K562 (cell line): ENCODE measurements at regions not wholly inside any gene's neighbourhood (a gene's known extent, or its start where the extent isn't known, plus 50 kb on each side); places are given as distances from the start of the nearest gene placed in this dataset.

Experiments
- ATF2 ChIP-seq: sonication (generic); formaldehyde crosslinking; IDR thresholded peaks from 2 replicates; pipeline ENCODE4 v1.8.1; 2022; ENCODE audit warnings: missing genetic modification reagents
- BRF1 ChIP-seq: IDR thresholded peaks from 3 replicates; pipeline ENCODE4 v1.6.1; 2011; ENCODE audit warnings: borderline replicate concordance, mild to moderate bottlenecking; ENCODE audit not compliant: insufficient read length; ENCODE audit errors: extremely low read depth
- CCAR2 ChIP-seq: fragments of 200-400 bp; formaldehyde crosslinking; IDR thresholded peaks from 2 replicates; pipeline ENCODE4 v1.6.1; 2017; ENCODE audit warnings: mild to moderate bottlenecking, low read depth, low read length
- CTCF ChIP-seq, 3 experiments: IDR thresholded peaks in 2 of 3; conservative IDR thresholded peaks in 1 of 3; 2 replicates each; pipeline ENCODE4 v1.5.1; 2011 to 2012; ENCODE audit warnings: low read length in 3 of 3, mild to moderate bottlenecking in 3 of 3, control low read depth in 2 of 3, improper control_type of control experiment in 1 of 3, inconsistent platforms in 1 of 3, low read depth in 1 of 3, mixed read lengths in 1 of 3, moderate library complexity in 1 of 3; ENCODE audit not compliant: insufficient read depth in 2 of 3
- HMG20A ChIP-seq: fragments of 450-650 bp; formaldehyde crosslinking; conservative IDR thresholded peaks from 2 replicates; pipeline ENCODE4 v1.4.0; 2020; ENCODE audit warnings: mild to moderate bottlenecking, mixed read lengths
- IRF2 ChIP-seq: sonication (generic); formaldehyde crosslinking; IDR thresholded peaks from 2 replicates; pipeline ENCODE4 v1.8.1; 2022; ENCODE audit warnings: mild to moderate bottlenecking, missing genetic modification reagents
- KHSRP ChIP-seq: fragments of 450-650 bp; IDR thresholded peaks from 2 replicates; pipeline ENCODE4 v1.6.1; 2017
- NR2C2 ChIP-seq, 2 experiments: fragments of 200-800 bp in 1 of 2; sonication (Bioruptor generic) in 1 of 2; sonication (generic) in 1 of 2; formaldehyde crosslinking in 1 of 2; IDR thresholded peaks; 2 replicates each; pipeline versions ENCODE4 v1.6.1 to v1.8.0; 2016 to 2022; ENCODE audit warnings: mild to moderate bottlenecking in 1 of 2, missing compliant biosample characterization in 1 of 2, missing genetic modification characterization in 1 of 2, missing genetic modification reagents in 1 of 2
- PHF8 ChIP-seq: fragments of 200-600 bp; sonication (generic); IDR thresholded peaks from 2 replicates; pipeline ENCODE4 v1.6.1; 2012; ENCODE audit warnings: mixed run types, mild to moderate bottlenecking, inconsistent platforms, low read length, moderate library complexity, borderline replicate concordance
- TEAD4 ChIP-seq, 2 experiments: sonication (generic) in 1 of 2; formaldehyde crosslinking in 1 of 2; IDR thresholded peaks; 2 replicates each; pipeline versions ENCODE4 v1.6.1 to v1.8.0; 2012 to 2022; ENCODE audit warnings: borderline replicate concordance in 1 of 2, inconsistent platforms in 1 of 2, low read length in 1 of 2, mild to moderate bottlenecking in 1 of 2, missing genetic modification reagents in 1 of 2

- no peak for TF ChIP-seq HMG20A (CRISPR knock-in tag)
- TF ChIP-seq KHSRP: no peak
- no peak for TF ChIP-seq PHF8
- TF ChIP-seq CTCF (IDR thresholded peaks at IDR 0.05 in 2 of 3, conservative IDR thresholded peaks at IDR 0.05 in 1 of 3; ENCODE audit: insufficient read depth in 2 of 3, low read depth in 1 of 3, low read length in 3 of 3): no peak
- no peak for TF ChIP-seq TEAD4 (IDR thresholded peaks at IDR 0.05; ENCODE audit: low read length)
- TF ChIP-seq TEAD4 (CRISPR knock-in tag; IDR thresholded peaks at IDR 0.05; ENCODE audit: borderline replicate concordance): no peak
- no peak for TF ChIP-seq NR2C2 (CRISPR knock-in tag; IDR thresholded peaks at IDR 0.05)
- TF ChIP-seq NR2C2 (tag; IDR thresholded peaks at IDR 0.05): no peak
- no peak for TF ChIP-seq CCAR2
- TF ChIP-seq BRF1: no peak
- no peak for TF ChIP-seq ATF2
- no peak for TF ChIP-seq IRF2 (CRISPR knock-in tag)
These were observed 545.2 kb downstream of the BCL11B start for GRCh38 chr14:98726585-98727405.
